H9 (cell line): ENCODE measurements at regions not wholly inside any gene's neighbourhood (a gene's known extent, or its start where the extent isn't known, plus 50 kb on each side); places are given as distances from the start of the nearest gene placed in this dataset.

ENCODE experiments used
- DNase-seq: peaks from one replicate; pipeline ENCODE4 v3.0.0-alpha.2; 2017
- H2AFZ ChIP-seq: one replicate; pipeline ENCODE4 v1.6.1; 2013; ENCODE audit warnings: mild to moderate bottlenecking, low read length, control low read depth, moderate library complexity
- H2AK5ac ChIP-seq: 2 replicates; pipeline ENCODE4 v1.6.1; 2013; ENCODE audit warnings: low read length, control low read depth, mixed read lengths; ENCODE audit not compliant: insufficient read length
- H2BK120ac ChIP-seq: one replicate; pipeline ENCODE4 v1.6.1; 2013; ENCODE audit warnings: low read depth, mild to moderate bottlenecking, low read length, control low read depth, inconsistent platforms; ENCODE audit not compliant: poor library complexity, severe bottlenecking
- H2BK12ac ChIP-seq: 2 replicates; pipeline ENCODE4 v1.6.1; 2013; ENCODE audit warnings: low read length, control low read depth, mixed read lengths, low read depth; ENCODE audit not compliant: insufficient read length
- H2BK15ac ChIP-seq: 2 replicates; pipeline ENCODE4 v1.6.1; 2013; ENCODE audit warnings: low read depth, low read length, control low read depth
- H2BK20ac ChIP-seq: one replicate; pipeline ENCODE4 v1.6.1; 2013; ENCODE audit warnings: low read depth, mild to moderate bottlenecking, low read length, control low read depth, inconsistent platforms; ENCODE audit not compliant: poor library complexity, severe bottlenecking
- H2BK5ac ChIP-seq: 2 replicates; pipeline ENCODE4 v1.6.1; 2013; ENCODE audit warnings: low read length, control low read depth, mixed read lengths; ENCODE audit not compliant: insufficient read length
- H3K14ac ChIP-seq: 2 replicates; pipeline ENCODE4 v1.6.1; 2013; ENCODE audit warnings: low read length, control low read depth; ENCODE audit not compliant: insufficient read depth
- H3K18ac ChIP-seq: 2 replicates; pipeline ENCODE4 v1.6.1; 2013; ENCODE audit warnings: low read depth, mild to moderate bottlenecking, mixed read lengths, low read length, control low read depth; ENCODE audit not compliant: insufficient read length
- H3K23ac ChIP-seq: 2 replicates; pipeline ENCODE4 v1.6.1; 2013; ENCODE audit warnings: low read length, control low read depth, mixed read lengths, low read depth; ENCODE audit not compliant: insufficient read length
- H3K23me2 ChIP-seq: 2 replicates; pipeline ENCODE4 v1.6.1; 2013; ENCODE audit warnings: low read depth, mild to moderate bottlenecking, mixed read lengths, low read length, control low read depth; ENCODE audit not compliant: insufficient read length, poor library complexity, severe bottlenecking
- H3K27ac ChIP-seq: 2 replicates; pipeline ENCODE4 v1.5.1; 2013; ENCODE audit warnings: low read length, control low read depth, mixed read lengths, low read depth; ENCODE audit not compliant: insufficient read length
- H3K27me3 ChIP-seq: 2 replicates; pipeline ENCODE4 v1.6.1; 2013; ENCODE audit warnings: low read length, control low read depth, inconsistent platforms; ENCODE audit not compliant: insufficient read depth
- H3K4ac ChIP-seq: 2 replicates; pipeline ENCODE4 v1.6.1; 2013; ENCODE audit warnings: low read depth, mild to moderate bottlenecking, control low read depth, inconsistent platforms, low read length, moderate library complexity
- H3K4me1 ChIP-seq: 2 replicates; pipeline ENCODE4 v1.6.1; 2013; ENCODE audit warnings: low read length, control low read depth, inconsistent platforms; ENCODE audit not compliant: insufficient read depth
- H3K4me2 ChIP-seq: 2 replicates; pipeline ENCODE4 v1.6.1; 2013; ENCODE audit warnings: low read length, control low read depth, mixed read lengths; ENCODE audit not compliant: insufficient read length, insufficient read depth
- H3K56ac ChIP-seq: 2 replicates; pipeline ENCODE4 v1.6.1; 2013; ENCODE audit warnings: low read depth, mild to moderate bottlenecking, mixed read lengths, low read length, control low read depth; ENCODE audit not compliant: insufficient read length
- H3K79me1 ChIP-seq: 2 replicates; pipeline ENCODE4 v1.6.1; 2013; ENCODE audit warnings: low read depth, mild to moderate bottlenecking, moderate library complexity, low read length, control low read depth, inconsistent platforms; ENCODE audit not compliant: insufficient read depth, poor library complexity, severe bottlenecking
- H3K79me2 ChIP-seq: 2 replicates; pipeline ENCODE4 v1.6.1; 2013; ENCODE audit warnings: low read length, control low read depth, inconsistent platforms; ENCODE audit not compliant: insufficient read depth
- H3K9ac ChIP-seq: 2 replicates; pipeline ENCODE4 v1.6.1; 2013; ENCODE audit warnings: low read length, control low read depth, mixed read lengths; ENCODE audit not compliant: insufficient read length; ENCODE audit errors: extremely low read depth
- H3K9me3 ChIP-seq: one replicate; pipeline ENCODE4 v1.6.1; 2013; ENCODE audit warnings: low read depth, low read length, inconsistent platforms; ENCODE audit not compliant: control insufficient read depth
- H3T11ph ChIP-seq: one replicate; pipeline ENCODE4 v1.6.1; 2013; ENCODE audit warnings: mild to moderate bottlenecking, low read length, control low read depth, inconsistent platforms
- H4K20me1 ChIP-seq: one replicate; pipeline ENCODE4 v1.6.1; 2013; ENCODE audit not compliant: control insufficient read depth, insufficient read length, insufficient read depth
- H4K5ac ChIP-seq: 2 replicates; pipeline ENCODE4 v1.6.1; 2013; ENCODE audit warnings: low read depth, mild to moderate bottlenecking, mixed read lengths, low read length, control low read depth; ENCODE audit not compliant: insufficient read length
- H4K8ac ChIP-seq: replicated peaks from 2 replicates; pipeline ENCODE4 v1.6.1; 2013; ENCODE audit warnings: low read length, control low read depth, mixed read lengths, low read depth; ENCODE audit not compliant: insufficient read length
- H4K91ac ChIP-seq: 2 replicates; pipeline ENCODE4 v1.6.1; 2013; ENCODE audit warnings: low read depth, mild to moderate bottlenecking, moderate library complexity, mixed read lengths, low read length, control low read depth; ENCODE audit not compliant: insufficient read length
- H3K27ac Mint-ChIP-seq, 3 experiments: 2 replicates in 2 of 3; 3 replicates in 1 of 3; pipeline ENCODE4 v1.8.0; 2020 to 2021; ENCODE audit warnings: mixed read lengths in 3 of 3, mild to moderate bottlenecking in 1 of 3, moderate library complexity in 1 of 3
- H3K27me3 Mint-ChIP-seq: 2 replicates; pipeline ENCODE4 v1.8.0; 2021; ENCODE audit warnings: low read depth, mild to moderate bottlenecking, moderate library complexity, mixed read lengths
- H3K36me3 Mint-ChIP-seq, 3 experiments: 2 replicates in 2 of 3; 3 replicates in 1 of 3; pipeline ENCODE4 v1.8.0; 2020 to 2021; ENCODE audit warnings: low read depth in 3 of 3, mixed read lengths in 3 of 3; ENCODE audit not compliant: insufficient read depth in 1 of 3
- H3K4me1 Mint-ChIP-seq, 2 experiments: 2 replicates each; pipeline ENCODE4 v1.8.0; 2020; ENCODE audit warnings: mixed read lengths in 2 of 2
- H3K4me3 Mint-ChIP-seq, 2 experiments: 2 replicates in 1 of 2; 3 replicates in 1 of 2; pipeline ENCODE4 v1.8.0; 2020 to 2021; ENCODE audit warnings: mild to moderate bottlenecking in 2 of 2, mixed read lengths in 2 of 2, moderate library complexity in 1 of 2
- H3K9me3 Mint-ChIP-seq, 2 experiments: 2 replicates in 1 of 2; 3 replicates in 1 of 2; pipeline ENCODE4 v1.8.0; 2020; ENCODE audit warnings: mild to moderate bottlenecking in 2 of 2, mixed read lengths in 2 of 2, moderate library complexity in 1 of 2
- WGBS: extraction: QIAGEN DNeasy Blood & Tissue Kit; methylation state at CpG from one replicate; pipeline ENCODE4 v1.1.7; 2013; ENCODE audit warnings: missing lambda C conversion rate, low lambda C conversion rate, mixed read lengths; ENCODE audit not compliant: insufficient read length; ENCODE audit errors: extremely low coverage; 5-methylcytosine and 5-hydroxymethylcytosine counted together
- TF ChIP-seq, protein P1 (sequence below): fragments of 200-600 bp; sonication (generic); conservative IDR thresholded peaks from 3 replicates; pipeline ENCODE4 v1.8.0; 2021; ENCODE audit warnings: antibody characterized with exemption, mild to moderate bottlenecking

DNA sequence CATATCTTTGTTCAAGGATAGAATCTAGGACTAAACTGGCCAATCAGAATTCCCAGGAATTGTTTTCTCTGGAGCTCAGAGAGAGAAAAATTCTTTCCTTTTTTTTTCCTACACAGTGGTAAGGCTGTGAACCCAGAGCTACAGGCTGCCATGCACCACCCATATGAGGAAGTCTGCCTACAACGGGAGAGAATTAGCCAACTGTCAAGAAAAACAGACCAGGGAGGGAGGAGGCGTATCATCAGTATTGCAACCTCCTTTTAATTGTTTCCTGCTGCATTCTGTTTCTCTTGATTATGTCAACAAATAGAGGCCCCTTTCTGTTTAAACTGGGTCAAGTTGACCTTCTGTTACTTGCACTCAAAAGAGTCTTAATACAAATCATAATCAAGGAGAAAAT lies 176.5 kb upstream of the UBASH3B start:
- Mint-ChIP-seq H3K27me3 (no peaks in the 10 kb centered on the region), H3K36me3 (peaks cover 0 to 11% (median 0%) of the 10 kb centered on the region in 3 experiments; a peak in 3 of 7 replicates), H3K9me3 (peaks cover 11% of the 10 kb centered on the region in 2 experiments; a peak in 4 of 5 replicates), H3K27ac (no peak overlapping the region), H3K4me3 (no peak overlapping the region), H3K4me1 (no peaks in the 10 kb centered on the region)
- TF ChIP-seq, protein P1, sequence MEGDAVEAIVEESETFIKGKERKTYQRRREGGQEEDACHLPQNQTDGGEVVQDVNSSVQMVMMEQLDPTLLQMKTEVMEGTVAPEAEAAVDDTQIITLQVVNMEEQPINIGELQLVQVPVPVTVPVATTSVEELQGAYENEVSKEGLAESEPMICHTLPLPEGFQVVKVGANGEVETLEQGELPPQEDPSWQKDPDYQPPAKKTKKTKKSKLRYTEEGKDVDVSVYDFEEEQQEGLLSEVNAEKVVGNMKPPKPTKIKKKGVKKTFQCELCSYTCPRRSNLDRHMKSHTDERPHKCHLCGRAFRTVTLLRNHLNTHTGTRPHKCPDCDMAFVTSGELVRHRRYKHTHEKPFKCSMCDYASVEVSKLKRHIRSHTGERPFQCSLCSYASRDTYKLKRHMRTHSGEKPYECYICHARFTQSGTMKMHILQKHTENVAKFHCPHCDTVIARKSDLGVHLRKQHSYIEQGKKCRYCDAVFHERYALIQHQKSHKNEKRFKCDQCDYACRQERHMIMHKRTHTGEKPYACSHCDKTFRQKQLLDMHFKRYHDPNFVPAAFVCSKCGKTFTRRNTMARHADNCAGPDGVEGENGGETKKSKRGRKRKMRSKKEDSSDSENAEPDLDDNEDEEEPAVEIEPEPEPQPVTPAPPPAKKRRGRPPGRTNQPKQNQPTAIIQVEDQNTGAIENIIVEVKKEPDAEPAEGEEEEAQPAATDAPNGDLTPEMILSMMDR, result no peak
- DNase-seq, result no peak
- no peak overlapping the region for H3K18ac ChIP-seq
- H2BK120ac ChIP-seq, result no peak overlapping the region
- no peak overlapping the region for H2AFZ ChIP-seq
- no CpG with 5 or more reads among the region's 2 CpGs for whole genome bisulfite sequencing
- no peaks in the 10 kb centered on the region for H3K9me3 ChIP-seq
- no peak overlapping the region for H3K4ac ChIP-seq
- H4K20me1 ChIP-seq, result no peaks in the 10 kb centered on the region
- H3K27ac ChIP-seq, result no peak overlapping the region
- H3K79me1 ChIP-seq, result no peaks in the 10 kb centered on the region
- no peak overlapping the region for H3K14ac ChIP-seq
- H2BK20ac ChIP-seq, result no peak overlapping the region
- H4K8ac ChIP-seq, result no peak overlapping the region
- no peaks in the 10 kb centered on the region for H3K27me3 ChIP-seq
- H3K23me2 ChIP-seq, result no peaks in the 10 kb centered on the region
- no peak overlapping the region for H2BK15ac ChIP-seq
- no peaks in the 10 kb centered on the region for H3K79me2 ChIP-seq
- H2AK5ac ChIP-seq, result no peak overlapping the region
- H3K9ac ChIP-seq, result no peak overlapping the region
- H2BK12ac ChIP-seq, result no peak overlapping the region
- no peaks in the 10 kb centered on the region for H3K4me1 ChIP-seq
- no peak overlapping the region for H4K5ac ChIP-seq
- H3T11ph ChIP-seq, result no peak overlapping the region
- no peak overlapping the region for H2BK5ac ChIP-seq
- no peak overlapping the region for H3K23ac ChIP-seq
- no peak overlapping the region for H3K4me2 ChIP-seq
- no peak overlapping the region for H4K91ac ChIP-seq
- H3K56ac ChIP-seq, result no peak overlapping the region
